ENCODE measurements at regions not wholly inside any gene's neighbourhood (a gene's known extent, or its start where the extent isn't known, plus 50 kb on each side); places are given as distances from the start of the nearest gene placed in this dataset.

DNA sequence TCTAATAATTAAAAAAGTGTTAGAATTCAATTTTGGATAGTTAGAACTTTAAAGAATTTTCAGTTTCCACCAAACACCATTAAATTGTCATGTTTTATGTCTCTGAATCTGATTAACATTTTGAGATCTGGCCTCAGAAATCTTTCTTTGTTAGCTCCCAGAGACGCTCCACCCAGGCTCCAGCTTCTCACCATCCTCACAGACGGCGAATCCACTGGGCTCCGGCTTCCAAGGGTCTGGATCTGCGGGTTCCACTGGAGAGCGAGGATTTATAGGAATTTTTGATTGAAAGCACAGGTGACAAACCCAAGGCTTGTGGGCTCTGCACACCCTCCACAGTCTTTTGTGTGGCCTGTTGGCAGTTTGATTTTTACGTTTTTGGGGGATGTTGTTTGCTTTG lies 160.6 kb downstream of the URI1 start (continued):
- no peak for TF ChIP-seq ZNF645 (tag by site-specific recombination; IDR thresholded peaks at IDR 0.05)
- no peak for TF ChIP-seq PRDM1 (tag by site-specific recombination; IDR thresholded peaks at IDR 0.05)
- TF ChIP-seq, protein P1, sequence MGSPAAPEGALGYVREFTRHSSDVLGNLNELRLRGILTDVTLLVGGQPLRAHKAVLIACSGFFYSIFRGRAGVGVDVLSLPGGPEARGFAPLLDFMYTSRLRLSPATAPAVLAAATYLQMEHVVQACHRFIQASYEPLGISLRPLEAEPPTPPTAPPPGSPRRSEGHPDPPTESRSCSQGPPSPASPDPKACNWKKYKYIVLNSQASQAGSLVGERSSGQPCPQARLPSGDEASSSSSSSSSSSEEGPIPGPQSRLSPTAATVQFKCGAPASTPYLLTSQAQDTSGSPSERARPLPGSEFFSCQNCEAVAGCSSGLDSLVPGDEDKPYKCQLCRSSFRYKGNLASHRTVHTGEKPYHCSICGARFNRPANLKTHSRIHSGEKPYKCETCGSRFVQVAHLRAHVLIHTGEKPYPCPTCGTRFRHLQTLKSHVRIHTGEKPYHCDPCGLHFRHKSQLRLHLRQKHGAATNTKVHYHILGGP (tag by site-specific recombination; IDR thresholded peaks at IDR 0.05): no peak
- no peak for TF ChIP-seq ZNF280C (tag by site-specific recombination; IDR thresholded peaks at IDR 0.05)
- TF ChIP-seq, protein P2, sequence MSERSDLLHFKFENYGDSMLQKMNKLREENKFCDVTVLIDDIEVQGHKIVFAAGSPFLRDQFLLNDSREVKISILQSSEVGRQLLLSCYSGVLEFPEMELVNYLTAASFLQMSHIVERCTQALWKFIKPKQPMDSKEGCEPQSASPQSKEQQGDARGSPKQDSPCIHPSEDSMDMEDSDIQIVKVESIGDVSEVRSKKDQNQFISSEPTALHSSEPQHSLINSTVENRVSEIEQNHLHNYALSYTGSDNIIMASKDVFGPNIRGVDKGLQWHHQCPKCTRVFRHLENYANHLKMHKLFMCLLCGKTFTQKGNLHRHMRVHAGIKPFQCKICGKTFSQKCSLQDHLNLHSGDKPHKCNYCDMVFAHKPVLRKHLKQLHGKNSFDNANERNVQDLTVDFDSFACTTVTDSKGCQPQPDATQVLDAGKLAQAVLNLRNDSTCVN (tag by site-specific recombination; optimal IDR thresholded peaks at IDR 0.05): no peak

- H3K27ac ChIP-seq (ENCODE audit: extremely low read depth, low read depth, low read length): no peak overlapping the region
- no peaks in the 10 kb centered on the region for H3K4me1 ChIP-seq (ENCODE audit: control insufficient read depth, insufficient read depth, low read length)
- H3K9me3 ChIP-seq (ENCODE audit: control insufficient read depth, insufficient read depth, low read depth, low read length): no peaks in the 10 kb centered on the region
- no peaks in the 10 kb centered on the region for H3K36me3 ChIP-seq (ENCODE audit: control insufficient read depth in 2 of 2, insufficient read depth in 1 of 2, low read length in 2 of 2)
- no peak overlapping the region for H3K4me3 ChIP-seq (ENCODE audit: low read depth, low read length)
- TF ChIP-seq, protein P3, sequence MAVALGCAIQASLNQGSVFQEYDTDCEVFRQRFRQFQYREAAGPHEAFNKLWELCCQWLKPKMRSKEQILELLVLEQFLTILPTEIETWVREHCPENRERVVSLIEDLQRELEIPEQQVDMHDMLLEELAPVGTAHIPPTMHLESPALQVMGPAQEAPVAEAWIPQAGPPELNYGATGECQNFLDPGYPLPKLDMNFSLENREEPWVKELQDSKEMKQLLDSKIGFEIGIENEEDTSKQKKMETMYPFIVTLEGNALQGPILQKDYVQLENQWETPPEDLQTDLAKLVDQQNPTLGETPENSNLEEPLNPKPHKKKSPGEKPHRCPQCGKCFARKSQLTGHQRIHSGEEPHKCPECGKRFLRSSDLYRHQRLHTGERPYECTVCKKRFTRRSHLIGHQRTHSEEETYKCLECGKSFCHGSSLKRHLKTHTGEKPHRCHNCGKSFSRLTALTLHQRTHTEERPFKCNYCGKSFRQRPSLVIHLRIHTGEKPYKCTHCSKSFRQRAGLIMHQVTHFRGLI (tag by site-specific recombination; IDR thresholded peaks at IDR 0.05): no peak
- TF ChIP-seq SP3 (tag by site-specific recombination; IDR thresholded peaks at IDR 0.05) (no peak), ZBTB48 (tag by site-specific recombination; IDR thresholded peaks at IDR 0.05) (no peak), ZNF138 (tag by site-specific recombination; IDR thresholded peaks at IDR 0.05; ENCODE audit: borderline replicate concordance) (no peak), KLF10 (tag by site-specific recombination; IDR thresholded peaks at IDR 0.05) (no peak), ZFP37 (tag by site-specific recombination; IDR thresholded peaks at IDR 0.05) (no peak)
- TF ChIP-seq, protein P4, sequence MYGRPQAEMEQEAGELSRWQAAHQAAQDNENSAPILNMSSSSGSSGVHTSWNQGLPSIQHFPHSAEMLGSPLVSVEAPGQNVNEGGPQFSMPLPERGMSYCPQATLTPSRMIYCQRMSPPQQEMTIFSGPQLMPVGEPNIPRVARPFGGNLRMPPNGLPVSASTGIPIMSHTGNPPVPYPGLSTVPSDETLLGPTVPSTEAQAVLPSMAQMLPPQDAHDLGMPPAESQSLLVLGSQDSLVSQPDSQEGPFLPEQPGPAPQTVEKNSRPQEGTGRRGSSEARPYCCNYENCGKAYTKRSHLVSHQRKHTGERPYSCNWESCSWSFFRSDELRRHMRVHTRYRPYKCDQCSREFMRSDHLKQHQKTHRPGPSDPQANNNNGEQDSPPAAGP (tag by site-specific recombination; IDR thresholded peaks at IDR 0.05): no peak
- TF ChIP-seq, protein P5, sequence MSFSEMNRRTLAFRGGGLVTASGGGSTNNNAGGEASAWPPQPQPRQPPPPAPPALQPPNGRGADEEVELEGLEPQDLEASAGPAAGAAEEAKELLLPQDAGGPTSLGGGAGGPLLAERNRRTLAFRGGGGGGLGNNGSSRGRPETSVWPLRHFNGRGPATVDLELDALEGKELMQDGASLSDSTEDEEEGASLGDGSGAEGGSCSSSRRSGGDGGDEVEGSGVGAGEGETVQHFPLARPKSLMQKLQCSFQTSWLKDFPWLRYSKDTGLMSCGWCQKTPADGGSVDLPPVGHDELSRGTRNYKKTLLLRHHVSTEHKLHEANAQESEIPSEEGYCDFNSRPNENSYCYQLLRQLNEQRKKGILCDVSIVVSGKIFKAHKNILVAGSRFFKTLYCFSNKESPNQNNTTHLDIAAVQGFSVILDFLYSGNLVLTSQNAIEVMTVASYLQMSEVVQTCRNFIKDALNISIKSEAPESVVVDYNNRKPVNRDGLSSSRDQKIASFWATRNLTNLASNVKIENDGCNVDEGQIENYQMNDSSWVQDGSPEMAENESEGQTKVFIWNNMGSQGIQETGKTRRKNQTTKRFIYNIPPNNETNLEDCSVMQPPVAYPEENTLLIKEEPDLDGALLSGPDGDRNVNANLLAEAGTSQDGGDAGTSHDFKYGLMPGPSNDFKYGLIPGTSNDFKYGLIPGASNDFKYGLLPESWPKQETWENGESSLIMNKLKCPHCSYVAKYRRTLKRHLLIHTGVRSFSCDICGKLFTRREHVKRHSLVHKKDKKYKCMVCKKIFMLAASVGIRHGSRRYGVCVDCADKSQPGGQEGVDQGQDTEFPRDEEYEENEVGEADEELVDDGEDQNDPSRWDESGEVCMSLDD (tag by site-specific recombination; IDR thresholded peaks at IDR 0.05): no peak
- ChIA-PET CTCF (interaction anchor here (1.5 kb wide), 1 partner anchor 18 kb away, joined by 4 read pairs; no protein-coding TSS in a partner anchor), POLR2A (interaction anchor here (0.6 kb wide), 1 partner anchor 864 kb away, joined by 4 read pairs; no protein-coding TSS in a partner anchor)
Observed at GRCh38 chr19:30103981-30104380, 161.9 kb downstream of the URI1 start.
